HG03039 (cell line): ENCODE measurements at regions not wholly inside any gene's neighbourhood (a gene's known extent, or its start where the extent isn't known, plus 50 kb on each side); places are given as distances from the start of the nearest gene placed in this dataset.
"Not testable (repeated sequence)": the region's sequence is repeated elsewhere in the genome, so short reads cannot be mapped to it uniquely, and the experiment has no call there.

Experiments
- ATAC-seq: cut with Tn5 transposase; IDR thresholded peaks from one replicate; pipeline ENCODE4 v1.9.1; 2021; ENCODE audit warnings: mild to moderate bottlenecking, moderate library complexity; ENCODE audit not compliant: unreplicated experiment

GRCh38 chr6:14765106-14765505, 480.8 kb upstream of the JARID2 start:
- no peak for ATAC-seq

GRCh38 chr6:14765721-14766390, 480.0 kb upstream of the JARID2 start:
- no peak for ATAC-seq

- ATAC-seq: no peak
These were observed 479.4 kb upstream of the JARID2 start for GRCh38 chr6:14766391-14766994.

- no peak for ATAC-seq
These were observed 478.6 kb upstream of the JARID2 start for GRCh38 chr6:14767226-14767625.

GRCh38 chr6:14770040-14770439, 475.8 kb upstream of the JARID2 start:
- no peak for ATAC-seq

- no peak for ATAC-seq
These were observed 475.3 kb upstream of the JARID2 start for GRCh38 chr6:14770572-14770971.

- ATAC-seq: no peak
These were observed 474.9 kb upstream of the JARID2 start for GRCh38 chr6:14771016-14771415.

- no peak for ATAC-seq
These were observed 473.7 kb upstream of the JARID2 start for GRCh38 chr6:14772188-14772587.

GRCh38 chr6:14775528-14775927, 470.3 kb upstream of the JARID2 start:
- ATAC-seq: no peak

- no peak for ATAC-seq
These were observed 469.6 kb upstream of the JARID2 start for GRCh38 chr6:14776307-14776706.

- ATAC-seq: no peak
These were observed 463.9 kb upstream of the JARID2 start for GRCh38 chr6:14781772-14782525.

GRCh38 chr6:14782921-14783464, 462.9 kb upstream of the JARID2 start:
- not testable (repeated sequence) for ATAC-seq

- no peak for ATAC-seq
These were observed 462.3 kb upstream of the JARID2 start for GRCh38 chr6:14783594-14783993.

GRCh38 chr6:14784596-14785492, 461.0 kb upstream of the JARID2 start:
- no peak for ATAC-seq

- ATAC-seq: no peak
These were observed 460.4 kb upstream of the JARID2 start for GRCh38 chr6:14785493-14785790.

GRCh38 chr6:14786008-14786407, 459.9 kb upstream of the JARID2 start:
- ATAC-seq: no peak

GRCh38 chr6:14786455-14786854, 459.4 kb upstream of the JARID2 start:
- ATAC-seq: no peak

- no peak for ATAC-seq
These were observed 458.6 kb upstream of the JARID2 start for GRCh38 chr6:14787250-14787649.

GRCh38 chr6:14787677-14788076, 458.2 kb upstream of the JARID2 start:
- ATAC-seq: no peak

- no peak for ATAC-seq
These were observed 455.9 kb upstream of the JARID2 start for GRCh38 chr6:14789996-14790395.

GRCh38 chr6:14790976-14791375, 454.9 kb upstream of the JARID2 start:
- no peak for ATAC-seq
